ENCODE measurements at regions not wholly inside any gene's neighbourhood (a gene's known extent, or its start where the extent isn't known, plus 50 kb on each side); places are given as distances from the start of the nearest gene placed in this dataset.

DNA sequence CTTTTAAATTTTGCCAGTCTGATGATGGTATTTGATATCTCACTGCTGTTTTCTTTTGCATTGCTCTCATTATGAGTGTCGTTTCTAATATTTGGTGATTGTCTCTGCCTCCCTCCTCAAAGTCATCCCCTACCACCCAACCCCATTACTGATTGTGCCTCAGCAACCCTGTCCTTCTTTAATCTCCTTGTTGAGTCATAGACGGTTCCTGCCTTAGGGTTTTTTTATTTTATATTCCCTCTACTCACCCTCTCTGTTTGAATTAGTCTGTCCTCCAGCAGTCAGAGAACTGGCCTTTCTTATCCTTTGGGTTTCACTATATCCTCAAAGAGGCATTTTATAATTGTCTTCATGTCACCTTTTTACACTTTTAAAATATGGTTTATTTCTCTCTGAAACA, 409.3 kb upstream of the CPEB2 start:
- no peak for DNase-seq

DNA sequence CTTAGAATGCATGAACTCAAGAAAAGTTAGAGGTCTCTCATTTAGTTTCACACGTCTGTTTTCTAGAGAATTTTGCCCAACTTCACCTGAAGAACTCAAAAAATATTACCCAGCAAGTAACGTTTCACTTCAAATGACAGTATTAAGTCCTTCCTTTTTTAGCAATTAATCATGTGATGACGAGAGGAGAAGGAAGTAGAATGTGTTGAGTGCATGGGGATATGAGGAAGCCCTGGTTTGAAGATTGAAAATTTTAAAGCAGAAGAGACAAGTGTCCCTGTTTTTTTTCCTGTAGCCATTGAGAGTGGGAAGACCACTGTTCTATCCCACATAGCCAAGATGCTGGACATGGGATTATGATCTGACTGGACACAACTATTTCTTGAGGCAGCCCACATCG, 406.3 kb upstream of the CPEB2 start:
- DNase-seq: no peak

DNA sequence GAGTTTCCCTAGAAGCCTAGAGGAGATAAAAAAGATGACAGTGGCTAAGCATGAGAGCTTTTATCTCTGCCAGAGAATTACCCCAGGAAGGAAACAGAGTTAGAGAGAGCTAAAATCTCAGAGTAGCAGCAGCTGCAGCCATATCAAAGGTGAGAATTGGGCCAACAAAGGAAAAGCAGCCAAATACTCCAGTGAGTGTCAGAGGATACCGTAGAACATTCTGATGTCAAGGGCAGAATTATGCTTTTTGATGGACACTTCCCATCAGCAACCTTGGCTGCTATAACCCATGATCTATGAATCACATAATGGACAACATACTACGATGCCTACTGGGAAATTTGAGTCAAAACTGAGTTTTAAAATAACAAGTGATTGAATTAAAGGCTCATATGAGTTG, 405.8 kb upstream of the CPEB2 start:
- no peak for DNase-seq

DNA sequence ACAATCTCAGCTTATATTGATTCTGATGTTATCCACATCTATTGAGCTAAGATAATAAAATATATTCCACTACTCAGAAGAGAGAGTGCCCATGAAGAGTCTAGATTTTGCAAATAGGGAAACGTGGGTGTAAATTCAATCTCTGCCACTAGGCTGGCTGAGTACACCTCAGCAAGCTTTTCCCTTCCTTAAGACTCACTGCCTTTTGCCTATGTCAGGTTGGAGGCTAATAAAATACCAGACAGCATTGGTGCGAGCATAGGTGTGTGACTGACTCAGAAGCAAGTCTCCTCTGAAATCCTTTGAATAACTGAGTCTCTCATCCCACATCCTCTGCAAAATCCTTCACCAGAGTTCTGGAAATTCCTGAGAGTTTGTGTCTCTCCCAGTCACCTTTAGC, 405.4 kb upstream of the CPEB2 start:
- DNase-seq: no peak

DNA sequence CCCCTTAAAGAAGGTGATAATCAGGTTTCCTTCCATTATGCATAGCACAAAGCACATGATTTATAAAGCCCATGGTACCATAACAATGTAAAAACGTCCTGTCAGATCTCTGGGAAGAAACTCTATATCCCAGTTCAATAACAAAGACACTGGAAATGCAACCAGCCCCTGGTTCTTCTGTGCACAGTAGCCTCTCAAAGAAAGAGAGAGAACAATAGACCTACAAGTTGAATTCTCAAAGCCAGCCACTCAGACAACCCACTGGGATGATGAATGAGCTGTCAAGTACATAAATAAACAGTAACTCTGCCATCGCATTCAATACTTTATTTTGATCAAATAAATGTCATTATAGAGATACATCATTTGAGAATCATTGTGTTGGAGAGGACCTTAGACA, 400.1 kb upstream of the CPEB2 start:
- no peak for DNase-seq

DNA sequence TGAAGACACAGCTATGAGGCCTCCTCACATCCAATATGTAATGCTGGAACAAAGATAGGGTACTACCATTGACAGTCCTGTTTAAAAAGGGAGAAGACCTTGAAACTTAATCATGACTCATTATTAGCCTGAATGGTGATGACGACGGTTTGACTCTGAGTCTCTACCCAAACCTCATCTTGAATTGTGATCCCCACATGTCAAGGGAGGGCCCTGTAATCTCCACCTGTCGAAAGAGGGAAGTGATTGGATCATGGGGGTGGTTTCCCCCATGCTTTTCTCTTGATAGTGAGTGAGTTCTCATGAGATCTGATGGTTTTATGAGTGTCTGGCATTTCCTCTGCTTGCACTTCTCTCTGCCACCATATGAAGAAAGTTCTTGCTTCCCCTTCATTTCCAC, 395.3 kb upstream of the CPEB2 start:
- DNase-seq: no peak

DNA sequence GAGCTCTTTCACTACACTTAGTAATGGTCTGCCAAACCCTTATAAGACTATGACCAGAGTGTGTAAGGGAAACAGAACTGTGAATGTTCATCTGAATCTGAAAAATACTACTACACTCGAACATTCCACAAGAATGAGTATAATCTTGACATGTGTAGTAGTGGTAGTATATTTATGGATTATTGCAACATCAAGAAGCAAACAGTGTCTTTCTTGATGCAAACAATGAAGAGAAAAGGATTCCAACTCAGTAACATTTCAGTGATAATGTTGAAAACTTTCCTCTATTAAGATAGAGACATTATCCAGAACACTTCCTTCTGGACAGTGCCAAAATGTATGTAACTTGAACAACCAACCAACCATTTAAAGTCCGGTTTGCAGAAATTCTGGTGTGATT, 394.7 kb upstream of the CPEB2 start:
- no peak for DNase-seq

DNA sequence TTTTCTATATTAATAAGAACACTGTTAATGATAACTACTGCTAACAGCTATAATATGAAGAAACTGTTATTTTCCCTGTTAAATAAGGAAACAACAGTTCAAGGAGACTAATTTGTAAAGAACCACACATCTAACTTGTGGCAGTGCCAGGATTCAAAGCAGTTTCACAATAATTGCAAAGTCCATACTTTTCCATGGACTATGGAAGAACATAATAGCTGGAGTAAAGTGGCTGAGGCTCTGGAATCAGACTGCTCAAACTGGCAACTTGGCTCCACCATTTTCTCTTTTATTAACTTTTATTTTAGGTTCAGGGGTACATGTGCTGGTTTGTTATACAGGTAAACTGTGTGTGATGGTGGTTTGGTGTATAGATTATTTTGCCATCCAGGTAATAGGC, 393.7 kb upstream of the CPEB2 start:
- DNase-seq: no peak

DNA sequence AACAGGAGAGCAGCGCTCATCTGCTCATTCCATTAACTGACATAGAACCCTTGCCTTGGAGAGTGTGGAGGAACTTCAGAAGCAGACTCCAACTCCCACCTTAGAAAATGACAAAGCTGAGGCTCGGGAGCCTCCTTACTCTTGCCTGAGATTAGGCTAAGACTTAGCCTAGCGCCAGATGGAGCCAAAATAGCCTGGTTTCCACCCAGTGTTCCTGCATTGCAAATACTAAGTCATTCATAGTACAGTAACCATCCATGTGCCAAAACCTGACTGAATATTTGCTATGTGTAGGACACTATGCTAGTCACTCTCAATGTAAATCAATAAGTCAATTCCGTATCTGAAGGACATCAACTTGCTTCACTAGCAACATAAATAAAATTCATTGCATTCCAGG, 387.4 kb upstream of the CPEB2 start:
- no peak for DNase-seq

DNA sequence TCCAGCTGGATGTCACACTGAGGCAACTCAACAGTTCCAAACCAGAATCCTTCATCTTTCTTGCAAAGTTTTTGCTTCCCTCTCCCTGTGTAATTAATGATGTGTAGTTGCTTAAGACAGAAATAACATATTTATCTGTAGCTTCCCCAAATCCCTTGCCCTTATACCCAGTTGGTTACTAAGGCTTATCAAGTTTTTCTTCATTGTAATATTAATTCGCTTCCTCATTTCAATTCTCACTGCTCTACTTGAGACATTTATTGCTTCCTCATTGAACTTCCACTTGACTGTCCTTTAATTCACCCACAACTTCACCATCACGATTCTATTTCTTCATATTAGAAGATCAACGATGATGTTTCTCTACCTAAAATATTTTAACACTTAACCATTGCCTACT, 386.6 kb upstream of the CPEB2 start:
- no peak for DNase-seq

DNA sequence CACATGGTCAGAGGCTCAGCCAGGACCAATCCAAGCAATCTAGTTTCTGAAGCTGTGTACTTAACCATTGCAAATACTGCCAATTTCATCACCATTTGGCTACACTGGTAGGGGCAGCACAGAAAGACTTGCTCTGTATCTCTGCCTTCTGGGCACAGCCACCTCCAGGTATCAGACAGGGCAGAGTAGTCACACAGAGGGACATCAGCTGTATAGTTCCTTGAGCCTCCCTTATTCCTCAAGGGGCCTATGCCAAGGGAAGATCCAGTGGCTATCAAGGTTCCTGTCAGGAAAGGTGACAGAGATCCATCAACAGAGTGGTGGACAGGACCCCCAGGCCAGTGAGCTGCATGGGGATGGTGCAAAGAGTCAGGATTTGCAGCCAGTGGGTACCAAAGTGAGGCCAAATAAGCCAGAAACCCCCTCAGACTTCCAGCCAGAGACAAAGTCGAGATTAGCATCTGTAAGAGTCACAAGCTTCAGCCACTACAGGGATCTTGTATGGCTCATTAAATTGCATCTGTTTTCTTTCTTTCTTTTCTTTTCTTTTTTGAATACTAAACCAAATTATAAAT, 381.6 kb upstream of the CPEB2 start:
- DNase-seq: no peak

DNA sequence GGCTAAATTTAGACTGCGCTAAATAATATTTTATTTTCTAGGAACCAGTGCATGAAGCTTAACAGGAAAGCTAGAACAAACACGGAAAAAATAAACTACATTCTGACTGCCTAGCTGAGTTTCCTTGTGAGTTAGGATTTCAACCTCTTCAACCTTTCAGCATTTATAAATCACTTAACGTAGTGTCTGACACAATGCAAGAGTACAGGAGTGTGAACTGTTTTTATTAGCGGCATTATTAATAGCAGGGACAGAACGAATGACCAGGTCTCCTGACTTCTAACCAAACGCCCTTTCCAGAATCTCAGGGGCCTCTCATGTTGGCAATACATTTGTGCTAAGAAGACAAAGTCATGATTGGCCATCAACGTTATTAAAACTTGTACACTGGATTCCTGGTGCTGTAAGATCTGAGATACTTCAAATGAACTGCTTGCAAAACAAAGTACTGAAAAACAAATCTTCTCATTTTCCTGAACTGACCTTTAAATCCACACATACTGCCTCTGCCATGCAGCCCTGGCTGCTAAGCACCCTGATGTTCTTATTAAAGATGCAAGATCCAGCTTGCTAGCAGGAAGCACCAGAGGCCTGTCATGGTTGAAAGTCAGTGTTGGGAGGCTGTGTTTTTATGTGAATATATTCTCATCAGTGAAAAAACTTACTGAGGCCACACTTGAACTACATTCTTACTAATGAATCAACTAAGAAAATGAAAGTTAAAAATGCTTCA, 380.4 kb upstream of the CPEB2 start:
- no peak for DNase-seq

DNA sequence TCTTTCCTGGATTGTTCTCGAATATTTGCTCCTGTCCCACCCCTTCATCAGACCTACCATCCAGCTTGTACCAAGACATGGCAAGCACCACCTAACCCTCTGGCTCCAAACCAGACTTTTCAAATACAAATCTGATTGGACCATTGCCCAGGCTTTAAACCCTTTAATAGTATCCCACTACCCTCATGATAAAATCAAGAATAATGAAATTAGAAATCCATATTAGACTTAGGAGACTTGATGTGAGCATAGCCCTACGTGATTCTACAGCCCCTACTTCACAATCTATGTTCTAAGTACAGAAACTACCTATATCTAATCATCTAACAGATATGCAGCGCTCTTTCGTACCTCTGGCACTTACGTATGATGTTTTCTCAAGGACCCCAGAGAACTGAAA, 375.2 kb upstream of the CPEB2 start:
- DNase-seq: no peak

DNA sequence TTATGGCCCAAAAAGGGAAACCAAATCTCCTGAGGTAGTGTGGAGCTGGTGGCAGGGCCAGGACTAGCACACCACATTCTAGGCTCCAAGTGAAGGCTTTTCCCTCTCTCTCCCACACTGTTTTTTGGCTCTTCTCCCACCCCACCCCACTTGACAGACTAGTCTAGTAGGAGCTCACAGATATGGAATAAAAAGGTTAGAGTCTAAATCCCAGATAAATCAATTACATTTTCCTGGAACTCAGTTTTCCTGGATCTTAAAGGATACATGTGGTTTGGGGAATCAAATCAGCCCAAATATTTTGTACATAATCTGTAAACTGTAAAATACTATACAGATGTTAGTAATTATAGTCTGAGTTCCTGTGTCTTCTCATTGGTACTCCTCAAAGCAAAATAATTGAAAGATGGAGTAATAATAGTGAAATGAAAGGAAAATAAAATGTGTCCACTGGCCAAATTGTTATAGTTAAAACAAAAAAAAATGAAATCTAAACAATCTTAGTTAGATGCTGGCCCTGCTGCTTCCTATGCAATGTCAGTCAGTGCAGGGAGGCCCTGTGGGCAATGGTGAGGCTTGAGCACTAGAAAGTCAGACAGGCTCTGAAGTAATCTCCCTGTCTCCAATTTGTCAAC, 370.4 kb upstream of the CPEB2 start:
- DNase-seq: no peak

DNA sequence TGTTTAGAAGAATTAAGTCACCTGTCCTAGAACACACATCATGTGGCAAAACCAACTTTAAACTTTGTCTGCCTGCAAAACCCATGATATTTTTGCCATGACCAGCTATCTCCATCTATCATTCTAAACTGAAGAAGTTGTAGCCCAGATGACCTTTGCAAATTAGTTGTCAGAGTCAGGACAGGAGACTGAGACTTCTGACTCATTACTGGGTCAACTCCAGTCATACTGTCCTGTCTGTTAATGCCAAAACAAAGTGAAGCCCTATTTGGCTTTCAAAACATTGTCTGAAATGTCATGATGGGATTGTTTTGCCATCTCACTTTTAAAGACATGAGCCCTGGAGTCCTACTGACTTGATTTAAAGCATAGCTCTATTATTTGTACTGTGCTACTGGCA, 365.7 kb upstream of the CPEB2 start:
- no peak for DNase-seq

DNA sequence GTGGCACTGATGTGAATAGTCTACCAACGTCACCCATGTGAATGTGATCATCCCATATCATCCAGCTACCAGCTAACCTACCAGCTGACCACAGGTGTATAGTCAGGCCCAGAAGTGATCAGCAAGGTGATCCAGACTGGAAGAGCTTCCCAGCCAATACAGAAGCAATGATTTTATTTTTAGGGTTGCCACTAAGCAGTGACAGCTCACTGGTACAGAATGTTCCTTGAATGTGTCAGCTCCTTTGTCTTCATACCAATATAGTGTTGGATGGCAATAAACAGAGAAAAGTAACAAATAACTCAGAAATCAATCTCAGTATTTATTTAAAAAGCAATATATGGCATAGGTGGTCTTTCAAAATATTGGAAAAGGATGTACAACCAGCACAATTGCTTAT, 361.8 kb upstream of the CPEB2 start:
- DNase-seq: no peak

DNA sequence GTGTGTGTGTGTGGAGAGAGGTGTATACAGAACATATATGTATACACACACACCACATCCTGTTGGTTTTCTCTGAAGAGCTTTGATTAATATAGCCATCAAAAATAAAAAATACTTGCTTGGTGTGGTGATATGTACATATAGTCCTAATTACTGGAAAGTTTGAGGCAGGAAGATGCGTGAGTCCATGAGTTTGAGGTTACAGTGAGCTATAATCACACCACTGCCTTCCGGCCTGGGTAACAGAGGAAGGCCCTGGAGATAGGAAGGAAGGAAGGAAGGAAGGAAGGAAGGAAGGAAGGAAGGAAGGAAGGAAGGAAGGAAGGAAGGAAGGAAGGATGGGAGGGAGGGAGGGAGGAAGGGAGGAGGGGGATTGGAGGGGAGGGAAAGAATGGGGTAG, 360.4 kb upstream of the CPEB2 start:
- no peak for DNase-seq

DNA sequence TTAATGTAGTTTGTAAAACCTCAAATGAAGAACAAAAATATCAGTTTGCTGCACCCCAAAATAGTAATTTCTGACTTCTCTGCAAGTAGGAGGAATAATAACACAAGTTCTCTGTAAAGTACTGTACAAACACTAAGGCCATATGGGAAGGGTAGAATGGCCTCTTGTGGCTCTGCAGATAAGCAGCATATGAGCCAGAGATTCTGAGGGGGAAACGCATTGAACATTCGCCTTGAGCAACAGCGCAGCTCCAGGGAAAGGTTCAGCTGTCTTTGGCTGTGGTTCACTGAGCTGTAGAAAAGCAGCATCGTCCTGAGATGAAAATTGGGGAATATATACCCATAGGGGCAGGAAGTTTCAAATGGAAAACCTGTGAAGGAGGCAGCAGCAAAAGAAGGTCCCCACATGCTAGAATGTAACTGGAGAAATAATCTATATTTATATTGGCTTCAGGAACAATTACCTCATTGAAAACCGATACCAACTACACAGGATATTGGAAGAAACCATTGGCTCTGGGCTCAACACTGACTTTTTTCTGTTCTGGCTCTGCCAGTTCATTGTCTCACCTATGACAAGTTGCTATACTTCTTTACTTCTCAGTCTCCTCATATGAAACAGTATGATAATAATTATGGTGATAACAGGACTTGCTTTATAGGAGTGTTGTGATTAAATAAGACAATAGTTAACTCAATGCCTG, 357.6 kb upstream of the CPEB2 start:
- no peak for DNase-seq

DNA sequence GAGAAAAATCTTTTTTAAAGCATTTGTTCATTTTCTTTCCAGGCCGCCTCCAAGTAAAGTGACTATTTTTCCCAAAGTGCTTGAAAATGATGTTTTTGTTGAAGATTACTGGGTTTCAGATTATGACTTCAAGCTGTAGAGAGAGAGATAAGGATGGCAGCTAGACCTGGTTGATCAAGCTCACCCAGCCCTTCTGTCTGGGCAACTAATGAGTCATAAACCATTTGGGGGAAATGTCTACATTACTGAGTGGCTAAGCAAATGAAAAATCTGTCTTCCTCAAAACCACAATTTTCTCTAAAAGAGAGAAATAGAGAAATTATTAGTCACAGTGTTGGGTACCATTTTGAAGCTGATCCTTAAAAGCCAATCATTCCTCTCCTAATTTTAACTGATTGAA, 355.4 kb upstream of the CPEB2 start:
- DNase-seq: no peak

DNA sequence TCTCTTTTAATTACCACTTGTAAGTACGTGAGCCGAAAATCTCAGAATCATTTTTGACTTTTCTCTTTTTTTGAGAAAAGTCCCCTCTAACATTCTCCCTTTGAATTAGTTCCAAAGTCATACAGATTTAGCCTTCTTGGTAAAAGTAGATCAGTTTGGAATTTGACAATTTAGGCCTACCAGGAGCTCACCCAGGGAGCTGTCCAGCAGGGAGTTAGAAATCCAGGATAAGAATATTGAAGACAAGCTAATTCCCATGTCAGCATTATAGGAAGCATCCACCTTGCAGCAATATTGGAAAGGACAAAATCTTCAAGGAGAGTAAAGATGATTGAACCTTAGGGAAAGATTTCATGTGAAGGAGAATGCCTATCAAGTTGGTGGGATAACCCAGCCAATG, 352.2 kb upstream of the CPEB2 start:
- no peak for DNase-seq

DNA sequence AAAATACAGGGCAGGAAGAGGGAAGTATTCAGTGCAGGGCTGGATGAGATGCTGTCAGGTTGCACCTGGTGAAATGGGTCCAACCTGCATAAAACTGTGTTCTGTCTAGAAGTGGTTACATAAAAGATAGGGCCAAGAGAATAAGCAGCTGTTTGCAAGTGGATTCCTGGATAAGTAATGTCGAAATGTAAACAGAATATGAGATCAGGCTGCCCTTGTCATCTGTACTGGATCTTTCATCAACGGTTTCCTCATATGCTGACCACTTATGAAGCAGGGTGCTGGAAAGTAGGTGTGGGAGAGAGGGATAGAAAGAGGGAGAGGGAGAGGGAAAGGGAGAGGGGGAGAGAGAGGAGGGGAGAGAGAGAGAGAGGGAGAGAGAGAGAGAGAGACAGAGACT, 349.8 kb upstream of the CPEB2 start:
- no peak for DNase-seq

DNA sequence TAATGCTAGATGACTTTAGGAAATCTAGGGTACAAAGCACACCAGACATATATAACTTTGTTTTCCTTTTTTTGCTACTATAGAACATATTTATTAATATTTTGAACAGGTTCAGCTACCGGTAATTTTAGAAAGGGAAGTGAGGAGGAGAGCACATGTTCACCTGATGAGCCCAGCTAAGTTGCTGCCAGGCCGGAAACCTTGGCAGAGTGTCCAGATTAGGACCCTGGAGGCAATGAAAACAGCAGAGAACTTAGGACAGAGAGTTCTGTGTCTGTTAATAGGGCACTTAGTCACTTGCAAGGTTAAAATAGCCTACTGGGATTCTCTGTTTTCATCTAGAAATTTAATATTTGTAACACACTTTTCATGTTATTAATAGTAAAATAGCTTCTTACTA, 348.9 kb upstream of the CPEB2 start:
- no peak for DNase-seq

DNA sequence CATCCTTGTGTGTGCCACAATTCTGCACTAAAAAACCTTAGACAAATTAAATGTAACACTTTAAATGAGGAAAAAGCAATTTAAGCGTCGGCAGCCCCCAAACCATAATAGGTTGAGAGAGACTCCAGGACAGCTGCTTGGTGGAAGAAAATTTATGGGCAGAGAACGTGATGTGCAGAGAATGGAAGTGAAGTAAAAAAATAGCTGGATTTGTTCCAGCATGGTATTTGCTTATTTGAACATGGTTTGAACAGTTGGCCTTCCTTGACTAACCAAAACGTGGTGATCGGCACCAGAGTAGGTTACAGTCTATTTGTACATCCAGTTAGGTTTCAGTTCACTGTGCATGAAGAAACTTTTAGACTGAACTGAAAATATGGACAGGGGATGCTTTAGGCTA, 343.0 kb upstream of the CPEB2 start:
- DNase-seq: no peak

DNA sequence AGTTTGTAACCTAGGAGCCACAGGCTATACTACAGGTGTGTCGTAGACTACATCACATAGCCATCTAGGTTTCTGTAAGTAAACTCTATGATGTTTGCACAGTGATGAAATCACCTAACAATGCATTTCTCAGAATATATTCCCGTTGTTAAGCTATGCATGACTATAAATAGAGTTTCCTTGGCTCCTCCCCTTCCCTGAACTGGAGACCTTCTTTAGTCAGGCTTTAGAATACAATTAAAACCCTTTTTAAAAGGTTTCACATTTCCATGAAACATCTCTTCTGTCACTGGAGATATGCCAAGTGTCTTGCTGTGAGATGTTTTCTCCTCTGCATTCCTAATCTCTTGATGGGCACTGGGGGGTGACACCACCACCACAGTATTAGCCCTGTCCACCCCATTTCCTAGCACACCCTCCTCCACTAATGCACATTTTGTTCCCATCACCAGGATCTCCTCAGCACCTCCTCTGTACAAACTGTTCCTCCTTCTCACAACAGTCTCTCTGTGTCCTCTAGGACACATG, 334.6 kb upstream of the CPEB2 start:
- no peak for DNase-seq

All from SW 1271 (cell line).